ENCODE measurements at regions not wholly inside any gene's neighbourhood (a gene's known extent, or its start where the extent isn't known, plus 50 kb on each side); places are given as distances from the start of the nearest gene placed in this dataset.

GRCh38 chr1:108057541-108057940, 92.6 kb upstream of the VAV3 start:
- peak in 1 of 2 donors; percentile 63 for DNase-seq (ENCODE audit: low spot score in 2 of 2)

GRCh38 chr1:108056436-108056990, 91.5 kb upstream of the VAV3 start:
- no peaks in the 10 kb centered on the region for H3K36me3 ChIP-seq
- H3K27me3 ChIP-seq: no peaks in the 10 kb centered on the region
- no peaks in the 10 kb centered on the region for H3K9me3 ChIP-seq
- intact Hi-C loops (cut with DNase I; ENCODE audit: low total_unique reads): no loop called here
- no peak for DNase-seq (ENCODE audit: low spot score in 2 of 2)
- H3K27ac ChIP-seq: no peak overlapping the region
- peaks cover 3 to 4% of the 10 kb centered on the region in 2 donors for H3K4me1 ChIP-seq
- TF ChIP-seq POLR2A (IDR thresholded peaks at IDR 0.05) (no peak), CTCF (IDR thresholded peaks at IDR 0.05) (no peak), POLR2AphosphoS5 (IDR thresholded peaks at IDR 0.05) (no peak)
- H3K4me3 ChIP-seq: no peak overlapping the region

More at GRCh38 chr1:108057541-108057940, 92.6 kb upstream of the VAV3 start:
- H3K27me3 ChIP-seq: no peaks in the 10 kb centered on the region
- intact Hi-C loops (cut with DNase I; ENCODE audit: low total_unique reads): no loop called here
- no peak overlapping the region for H3K27ac ChIP-seq
- H3K4me1 ChIP-seq: peaks cover 3 to 4% of the 10 kb centered on the region in 2 donors
- no peak overlapping the region for H3K4me3 ChIP-seq
- H3K36me3 ChIP-seq: no peaks in the 10 kb centered on the region
- no peak for TF ChIP-seq POLR2A (IDR thresholded peaks at IDR 0.05)
- no peak for TF ChIP-seq CTCF (IDR thresholded peaks at IDR 0.05)
- no peak for TF ChIP-seq POLR2AphosphoS5 (IDR thresholded peaks at IDR 0.05)
- peaks cover 0 to 6% of the 10 kb centered on the region in 2 donors for H3K9me3 ChIP-seq

GRCh38 chr1:108055387-108055786, 90.4 kb upstream of the VAV3 start:
- Histone ChIP-seq H3K9me3 (no peaks in the 10 kb centered on the region), H3K36me3 (no peaks in the 10 kb centered on the region), H3K4me3 (no peak overlapping the region), H3K27ac (no peak overlapping the region), H3K4me1 (peaks cover 3 to 4% of the 10 kb centered on the region in 2 donors), H3K27me3 (no peaks in the 10 kb centered on the region)
- no peak for DNase-seq (ENCODE audit: low spot score in 2 of 2)
- intact Hi-C loops (cut with DNase I; ENCODE audit: low total_unique reads): no loop called here
- TF ChIP-seq CTCF (IDR thresholded peaks at IDR 0.05) (no peak), POLR2AphosphoS5 (IDR thresholded peaks at IDR 0.05) (no peak), POLR2A (IDR thresholded peaks at IDR 0.05) (no peak)

GRCh38 chr1:108054396-108054795, 89.4 kb upstream of the VAV3 start:
- Histone ChIP-seq H3K27me3 (no peaks in the 10 kb centered on the region), H3K36me3 (no peaks in the 10 kb centered on the region), H3K4me1 (peaks cover 4 to 7% of the 10 kb centered on the region in 2 donors), H3K27ac (peak overlapping the region in 1 of 2 donors; percentile 60), H3K4me3 (no peak overlapping the region), H3K9me3 (no peaks in the 10 kb centered on the region)
- intact Hi-C loops (cut with DNase I; ENCODE audit: low total_unique reads): no loop called here
- no peak for DNase-seq (ENCODE audit: low spot score in 2 of 2)
- TF ChIP-seq POLR2AphosphoS5 (IDR thresholded peaks at IDR 0.05) (no peak), CTCF (IDR thresholded peaks at IDR 0.05) (no peak), POLR2A (IDR thresholded peaks at IDR 0.05) (no peak)

GRCh38 chr1:108053270-108054013, 88.5 kb upstream of the VAV3 start:
- Histone ChIP-seq H3K9me3 (no peaks in the 10 kb centered on the region), H3K4me3 (no peak overlapping the region), H3K36me3 (no peaks in the 10 kb centered on the region), H3K4me1 (peaks cover 7 to 10% of the 10 kb centered on the region in 2 donors), H3K27ac (peak overlapping the region in 1 of 2 donors; percentile 60), H3K27me3 (no peaks in the 10 kb centered on the region)
- TF ChIP-seq POLR2A (IDR thresholded peaks at IDR 0.05): no peak
- TF ChIP-seq POLR2AphosphoS5 (IDR thresholded peaks at IDR 0.05): no peak
- TF ChIP-seq CTCF (IDR thresholded peaks at IDR 0.05): no peak
- intact Hi-C loops (cut with DNase I; ENCODE audit: low total_unique reads): no loop called here
- DNase-seq (ENCODE audit: low spot score in 2 of 2): peak in 1 of 2 donors; percentile 46
